ENCODE measurements at regions not wholly inside any gene's neighbourhood (a gene's known extent, or its start where the extent isn't known, plus 50 kb on each side); places are given as distances from the start of the nearest gene placed in this dataset.

- DNase-seq (ENCODE audit: low read depth in 2 of 2, low spot score in 1 of 2): no peak
Observed at GRCh38 chr10:90975096-90975495, 54.2 kb upstream of the ANKRD1 start.

GRCh38 chr10:90977162-90977854 is 56.4 kb upstream of the ANKRD1 start:
- DNase-seq (ENCODE audit: low read depth in 2 of 2, low spot score in 1 of 2): no peak

GRCh38 chr10:90977855-90978486 is 57.1 kb upstream of the ANKRD1 start:
- no peak for DNase-seq (ENCODE audit: low read depth in 2 of 2, low spot score in 1 of 2)

- DNase-seq (ENCODE audit: low read depth in 2 of 2, low spot score in 1 of 2): no peak
Observed at GRCh38 chr10:90982406-90983008, 61.6 kb upstream of the ANKRD1 start.

GRCh38 chr10:90983914-90984549 is 63.1 kb upstream of the ANKRD1 start:
- no peak for DNase-seq (ENCODE audit: low read depth in 2 of 2, low spot score in 1 of 2)

- DNase-seq (ENCODE audit: low read depth in 2 of 2, low spot score in 1 of 2): no peak
Observed at GRCh38 chr10:90984898-90985297, 64.0 kb upstream of the ANKRD1 start.

GRCh38 chr10:90985321-90985933 is 64.5 kb upstream of the ANKRD1 start:
- no peak for DNase-seq (ENCODE audit: low read depth in 2 of 2, low spot score in 1 of 2)

- no peak for DNase-seq (ENCODE audit: low read depth in 2 of 2, low spot score in 1 of 2)
Observed at GRCh38 chr10:90986136-90986760, 65.4 kb upstream of the ANKRD1 start.

- DNase-seq (ENCODE audit: low read depth in 2 of 2, low spot score in 1 of 2): no peak
Observed at GRCh38 chr10:90986870-90987269, 66.0 kb upstream of the ANKRD1 start.

GRCh38 chr10:90987383-90987782 is 66.5 kb upstream of the ANKRD1 start:
- DNase-seq (ENCODE audit: low read depth in 2 of 2, low spot score in 1 of 2): no peak

- DNase-seq (ENCODE audit: low read depth in 2 of 2, low spot score in 1 of 2): no peak
Observed at GRCh38 chr10:90988024-90988423, 67.1 kb upstream of the ANKRD1 start.

GRCh38 chr10:90988802-90989201 is 67.9 kb upstream of the ANKRD1 start:
- DNase-seq (ENCODE audit: low read depth in 2 of 2, low spot score in 1 of 2): no peak

GRCh38 chr10:90989378-90989777 is 68.5 kb upstream of the ANKRD1 start:
- no peak for DNase-seq (ENCODE audit: low read depth in 2 of 2, low spot score in 1 of 2)

- no peak for DNase-seq (ENCODE audit: low read depth in 2 of 2, low spot score in 1 of 2)
Observed at GRCh38 chr10:90992462-90992861, 71.6 kb upstream of the ANKRD1 start.

- no peak for DNase-seq (ENCODE audit: low read depth in 2 of 2, low spot score in 1 of 2)
Observed at GRCh38 chr10:90993340-90993739, 72.5 kb upstream of the ANKRD1 start.

GRCh38 chr10:90997670-90998069 is 76.8 kb upstream of the ANKRD1 start:
- DNase-seq (ENCODE audit: low read depth in 2 of 2, low spot score in 1 of 2): no peak

- DNase-seq (ENCODE audit: low read depth in 2 of 2, low spot score in 1 of 2): no peak
Observed at GRCh38 chr10:90998733-90999511, 78.0 kb upstream of the ANKRD1 start.

- DNase-seq (ENCODE audit: low read depth in 2 of 2, low spot score in 1 of 2): no peak
Observed at GRCh38 chr10:90999512-91000172, 78.8 kb upstream of the ANKRD1 start.

- DNase-seq (ENCODE audit: low read depth in 2 of 2, low spot score in 1 of 2): no peak
Observed at GRCh38 chr10:91000470-91000869, 79.6 kb upstream of the ANKRD1 start.

GRCh38 chr10:91000985-91001384 is 80.1 kb upstream of the ANKRD1 start:
- no peak for DNase-seq (ENCODE audit: low read depth in 2 of 2, low spot score in 1 of 2)

Measured in stimulated activated CD8-positive, alpha-beta memory T cell treated with anti-CD3 and anti-CD28 coated beads, Interleukin-4, amount 100 ng/mL, for 4 hours (primary cell).